Lung (tissue), 11 donors: ENCODE measurements at regions not wholly inside any gene's neighbourhood (a gene's known extent, or its start where the extent isn't known, plus 50 kb on each side); places are given as distances from the start of the nearest gene placed in this dataset.

Experiments
- ATAC-seq: fragments of 200-7000 bp; cut with Tn5 transposase; one replicate; pipeline ENCODE4 v1.9.1; 2020; ENCODE audit warnings: moderate number of reproducible peaks; ENCODE audit not compliant: insufficient read depth, low FRiP score
- DNase-seq, 3 donors: peaks; one replicate each; pipeline ENCODE4 v3.0.0-alpha.2; 2013 to 2017
- H3K27ac ChIP-seq, 2 donors: one replicate each; pipeline ENCODE4 v1.5.1; 2013; ENCODE audit warnings: mild to moderate bottlenecking in 2 of 2, moderate library complexity in 2 of 2, control low read depth in 1 of 2, inconsistent platforms in 1 of 2, low read depth in 1 of 2, low read length in 1 of 2
- H3K27me3 ChIP-seq, 3 donors: one replicate each; pipeline ENCODE4 v1.5.1; 2013; ENCODE audit warnings: low read length in 2 of 3; ENCODE audit not compliant: control insufficient read depth in 3 of 3, insufficient read depth in 3 of 3
- H3K36me3 ChIP-seq, 4 donors: one replicate each; pipeline ENCODE4 v1.5.1; 2013; ENCODE audit warnings: low read length in 4 of 4, mild to moderate bottlenecking in 1 of 4, moderate library complexity in 1 of 4; ENCODE audit not compliant: control insufficient read depth in 4 of 4, insufficient read depth in 4 of 4
- H3K4me1 ChIP-seq, 5 donors: one replicate each; pipeline ENCODE4 v1.5.1; 2013; ENCODE audit warnings: low read length in 5 of 5, mild to moderate bottlenecking in 2 of 5, moderate library complexity in 1 of 5; ENCODE audit not compliant: control insufficient read depth in 5 of 5, insufficient read depth in 5 of 5
- H3K4me3 ChIP-seq: one replicate; pipeline ENCODE4 v1.5.1; 2013; ENCODE audit warnings: mild to moderate bottlenecking, control low read depth, moderate library complexity
- H3K9ac ChIP-seq, 2 donors: one replicate each; pipeline ENCODE4 v1.5.1; 2013; ENCODE audit warnings: low read length in 2 of 2, control low read depth in 1 of 2; ENCODE audit not compliant: insufficient read depth in 1 of 2
- H3K9me3 ChIP-seq, 4 donors: one replicate each; pipeline ENCODE4 v1.5.1; 2013; ENCODE audit warnings: low read length in 3 of 4, mild to moderate bottlenecking in 1 of 4, moderate library complexity in 1 of 4; ENCODE audit not compliant: control insufficient read depth in 4 of 4, insufficient read depth in 3 of 4
- WGBS, 2 donors: extraction: QIAGEN DNeasy Blood & Tissue Kit; methylation state at CpG; one replicate each; pipeline ENCODE4 v1.1.7; 2013; 5-methylcytosine and 5-hydroxymethylcytosine counted together
- TF ChIP-seq, protein P1 (sequence below): IDR thresholded peaks from 2 replicates; pipeline ENCODE4 v1.5.1; 2012; ENCODE audit warnings: mild to moderate bottlenecking; ENCODE audit errors: control extremely low read depth, extremely low read depth
- donor health status: control.
- donor health status: control.
- donor health status: Bipolar disorder and iron deficiency.
- donor health status: healthy.
- donor health status: DM: yes; HTN: yes; CAD: no.

DNA sequence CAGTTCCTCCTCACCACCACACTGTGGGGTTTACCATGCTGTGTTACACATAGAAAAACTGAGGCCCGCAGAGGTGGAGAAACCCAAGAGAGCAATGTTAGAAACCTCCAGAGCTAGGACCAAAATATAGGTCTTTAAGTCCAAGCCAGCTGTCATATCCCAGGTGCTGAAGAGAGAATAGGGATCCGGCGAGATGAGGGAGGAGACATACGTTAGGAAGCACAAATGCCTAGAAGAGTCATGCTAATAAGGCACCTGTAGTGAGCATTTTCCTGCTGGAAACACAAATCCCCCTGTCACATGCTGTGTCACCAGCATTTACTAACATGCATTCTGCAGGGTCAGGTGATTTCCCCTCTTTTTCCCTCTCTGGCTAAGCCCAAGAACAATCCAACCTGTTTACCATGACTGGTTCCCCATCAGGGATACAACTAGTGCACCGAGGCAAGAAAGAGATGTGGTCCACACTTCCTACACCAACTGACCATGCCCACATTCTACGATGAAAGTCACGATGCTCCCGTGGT is 168.6 kb upstream of the CAMK1G start:
- ATAC-seq: no peak
- WGBS, 2 donors: 91 to 94% methylated on average over 8 of the region's 8 CpGs
- DNase-seq: no peak
- no peaks in the 10 kb centered on the region for H3K9me3 ChIP-seq
- TF ChIP-seq, protein P1, sequence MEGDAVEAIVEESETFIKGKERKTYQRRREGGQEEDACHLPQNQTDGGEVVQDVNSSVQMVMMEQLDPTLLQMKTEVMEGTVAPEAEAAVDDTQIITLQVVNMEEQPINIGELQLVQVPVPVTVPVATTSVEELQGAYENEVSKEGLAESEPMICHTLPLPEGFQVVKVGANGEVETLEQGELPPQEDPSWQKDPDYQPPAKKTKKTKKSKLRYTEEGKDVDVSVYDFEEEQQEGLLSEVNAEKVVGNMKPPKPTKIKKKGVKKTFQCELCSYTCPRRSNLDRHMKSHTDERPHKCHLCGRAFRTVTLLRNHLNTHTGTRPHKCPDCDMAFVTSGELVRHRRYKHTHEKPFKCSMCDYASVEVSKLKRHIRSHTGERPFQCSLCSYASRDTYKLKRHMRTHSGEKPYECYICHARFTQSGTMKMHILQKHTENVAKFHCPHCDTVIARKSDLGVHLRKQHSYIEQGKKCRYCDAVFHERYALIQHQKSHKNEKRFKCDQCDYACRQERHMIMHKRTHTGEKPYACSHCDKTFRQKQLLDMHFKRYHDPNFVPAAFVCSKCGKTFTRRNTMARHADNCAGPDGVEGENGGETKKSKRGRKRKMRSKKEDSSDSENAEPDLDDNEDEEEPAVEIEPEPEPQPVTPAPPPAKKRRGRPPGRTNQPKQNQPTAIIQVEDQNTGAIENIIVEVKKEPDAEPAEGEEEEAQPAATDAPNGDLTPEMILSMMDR: no peak
- H3K36me3 ChIP-seq: no peaks in the 10 kb centered on the region
- H3K4me1 ChIP-seq: peaks cover 0 to 8% (median 0%) of the 10 kb centered on the region in 5 donors
- H3K27ac ChIP-seq: no peak overlapping the region
- H3K27me3 ChIP-seq: peaks cover 0 to 3% (median 2%) of the 10 kb centered on the region in 3 donors
- no peak overlapping the region for H3K4me3 ChIP-seq
- H3K9ac ChIP-seq: no peak overlapping the region

DNA sequence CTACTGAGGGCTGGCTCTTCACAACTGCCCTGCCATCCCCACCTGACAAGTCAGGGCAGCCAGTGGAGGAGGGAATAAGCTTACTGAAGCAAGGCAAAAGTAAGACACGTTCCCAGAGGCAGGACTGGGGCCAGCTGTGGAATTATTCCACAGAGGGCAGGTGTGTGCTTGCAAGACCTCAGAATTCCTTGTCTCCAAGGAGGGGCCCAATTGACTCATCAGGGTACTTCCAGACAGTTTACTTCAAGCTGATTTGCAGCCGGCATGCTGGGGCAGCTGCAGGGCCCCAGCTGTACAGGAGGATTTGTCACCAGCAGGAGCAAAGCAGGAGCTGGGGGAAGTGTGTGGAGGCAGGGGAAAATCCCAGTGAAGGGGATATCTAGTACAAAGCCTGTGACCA is 167.5 kb upstream of the CAMK1G start:
- 64 to 82% methylated on average over 2 of the region's 2 CpGs for WGBS, 2 donors
- H3K27me3 ChIP-seq: peaks cover 0 to 3% (median 2%) of the 10 kb centered on the region in 3 donors
- ATAC-seq (no peak), DNase-seq (no peak)
- no peak overlapping the region for H3K9ac ChIP-seq
- no peaks in the 10 kb centered on the region for H3K9me3 ChIP-seq
- TF ChIP-seq, protein P1: no peak
- no peak overlapping the region for H3K27ac ChIP-seq
- no peak overlapping the region for H3K4me3 ChIP-seq
- peaks cover 0 to 8% (median 0%) of the 10 kb centered on the region in 5 donors for H3K4me1 ChIP-seq
- H3K36me3 ChIP-seq: no peaks in the 10 kb centered on the region

DNA sequence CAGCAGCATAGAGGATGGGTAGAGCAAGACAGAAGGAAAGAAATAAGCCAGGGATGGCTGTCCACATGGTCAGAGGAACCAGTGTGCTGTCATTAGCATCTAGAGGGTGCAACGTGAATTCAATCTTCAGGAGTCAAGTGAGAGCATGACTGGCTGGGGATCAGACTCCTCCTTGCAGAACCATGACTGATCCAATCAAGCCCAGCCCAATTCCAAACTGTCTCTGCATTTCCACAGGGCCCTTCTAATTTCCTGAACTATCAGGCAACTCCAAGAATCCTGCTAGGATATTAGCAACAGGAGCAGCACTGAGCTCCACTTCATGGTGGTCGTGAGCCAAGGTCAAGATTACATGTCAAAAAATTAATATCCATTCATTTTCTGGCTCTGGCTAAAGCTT is 166.8 kb upstream of the CAMK1G start:
- no peak for ATAC-seq
- H3K9ac ChIP-seq: no peak overlapping the region
- H3K36me3 ChIP-seq: no peaks in the 10 kb centered on the region
- no peak for DNase-seq
- no peaks in the 10 kb centered on the region for H3K9me3 ChIP-seq
- peaks cover 0 to 8% (median 0%) of the 10 kb centered on the region in 5 donors for H3K4me1 ChIP-seq
- H3K4me3 ChIP-seq: no peak overlapping the region
- H3K27ac ChIP-seq: no peak overlapping the region
- H3K27me3 ChIP-seq: peaks cover 0 to 3% (median 2%) of the 10 kb centered on the region in 3 donors
- WGBS, 2 donors: 78 to 88% methylated on average over 2 of the region's 2 CpGs
- TF ChIP-seq, protein P1: no peak

DNA sequence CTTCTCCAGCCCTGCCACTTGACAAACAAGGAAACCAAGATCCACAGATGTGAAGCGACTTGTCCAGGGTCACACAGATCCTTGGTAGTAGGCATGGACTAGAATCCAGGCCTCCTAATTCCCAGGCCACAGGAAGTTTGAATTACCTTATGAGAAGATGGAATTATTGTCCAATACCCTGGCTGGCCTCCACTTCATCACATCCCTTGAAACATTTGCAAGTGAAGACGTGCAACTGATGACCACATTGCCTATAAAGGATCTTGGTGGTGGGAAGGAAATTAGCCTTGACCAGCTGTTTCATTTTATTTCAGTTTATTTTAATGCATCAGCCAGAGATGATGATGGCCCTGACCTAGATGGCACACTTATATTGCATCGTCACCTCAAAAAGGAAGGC is 165.8 kb upstream of the CAMK1G start:
- Histone ChIP-seq H3K27ac (no peak overlapping the region), H3K36me3 (no peaks in the 10 kb centered on the region), H3K9me3 (no peaks in the 10 kb centered on the region), H3K27me3 (peaks cover 0 to 2% (median under 1%) of the 10 kb centered on the region in 3 donors), H3K4me3 (no peak overlapping the region), H3K4me1 (peaks cover 0 to 8% (median 0%) of the 10 kb centered on the region in 5 donors), H3K9ac (no peak overlapping the region)
- ATAC-seq: no peak
- peak in 1 of 3 donors; percentile 81 for DNase-seq
- TF ChIP-seq, protein P1: no peak
- 84 to 87% methylated on average over 3 of the region's 3 CpGs for WGBS, 2 donors
